H1 (cell line): ENCODE measurements at regions not wholly inside any gene's neighbourhood (a gene's known extent, or its start where the extent isn't known, plus 50 kb on each side); places are given as distances from the start of the nearest gene placed in this dataset.
A peak's percentile ranks its signal among the peaks of the same experiment; 100 is the strongest.

Source experiments
- CTCF ChIA-PET: fragments of 300-600 bp; sonication (Branson Sonifier 250); formaldehyde crosslinking; loops from one replicate; lab custom pipeline; 2021; ENCODE audit not compliant: partially characterized antibody; lab: Charles Lee
- POLR2A ChIA-PET: fragments of 300-600 bp; sonication (Branson Sonifier 250); formaldehyde crosslinking; loops from one replicate; lab custom pipeline; 2021; ENCODE audit warnings: inconsistent platforms; ENCODE audit not compliant: partially characterized antibody; lab: Charles Lee
- DNase-seq, 2 experiments: peaks; one replicate each; pipeline versions ENCODE4 v3.0.0 to v3.0.0-alpha.2; 2010 to 2022; ENCODE audit warnings: low spot score in 2 of 2, low read depth in 1 of 2, mixed read lengths in 1 of 2
- FAIRE-seq: peaks from 2 replicates; lab custom pipeline; 2011; peaks lifted over from hg19 to GRCh38; lab: Jason Lieb, UNC
- H2AFZ ChIP-seq: 2 replicates; pipeline ENCODE4 v1.8.1; 2012; ENCODE audit warnings: low read length, inconsistent platforms
- H2AK5ac ChIP-seq: 2 replicates; pipeline ENCODE4 v1.6.1; 2013; ENCODE audit warnings: low read depth, low read length
- H2BK120ac ChIP-seq: replicated peaks from 2 replicates; pipeline ENCODE3; 2013; ENCODE audit warnings: low read depth, low read length, inconsistent platforms
- H2BK12ac ChIP-seq: 2 replicates; pipeline ENCODE4 v1.6.1; 2013; ENCODE audit warnings: low read depth, low read length
- H2BK15ac ChIP-seq: 2 replicates; pipeline ENCODE4 v1.6.1; 2013; ENCODE audit warnings: low read length
- H2BK20ac ChIP-seq: 2 replicates; pipeline ENCODE4 v1.6.1; 2013; ENCODE audit warnings: low read length
- H2BK5ac ChIP-seq: 2 replicates; pipeline ENCODE4 v1.6.1; 2013; ENCODE audit warnings: low read depth, low read length
- H3K14ac ChIP-seq: 2 replicates; pipeline ENCODE4 v1.6.1; 2013; ENCODE audit warnings: inconsistent platforms; ENCODE audit not compliant: insufficient read length
- H3K18ac ChIP-seq: 2 replicates; pipeline ENCODE4 v1.6.1; 2013; ENCODE audit warnings: low read length; ENCODE audit errors: extremely low read depth
- H3K23ac ChIP-seq: 2 replicates; pipeline ENCODE4 v1.6.1; 2013; ENCODE audit warnings: inconsistent platforms; ENCODE audit not compliant: insufficient read length
- H3K23me2 ChIP-seq: 2 replicates; pipeline ENCODE4 v1.6.1; 2013; ENCODE audit warnings: low read depth, low read length
- H3K27ac ChIP-seq: 2 replicates; pipeline ENCODE4 v1.6.1; 2011; ENCODE audit warnings: low read depth, low read length, inconsistent platforms
- H3K27me3 ChIP-seq, 4 experiments: replicated peaks in 1 of 4; 1 replicate in 1 of 4; 2 replicates in 3 of 4; pipeline versions ENCODE4 v1.6.1 to v1.8.1; 2011 to 2013; ENCODE audit warnings: low read length in 3 of 4, mild to moderate bottlenecking in 3 of 4, inconsistent platforms in 2 of 4, mixed read lengths in 2 of 4, moderate library complexity in 1 of 4; ENCODE audit not compliant: control insufficient read depth in 3 of 4, insufficient read depth in 3 of 4; ENCODE audit errors: extremely low read depth in 1 of 4
- H3K36me3 ChIP-seq, 4 experiments: 2 replicates each; pipeline versions ENCODE4 v1.6.1 to v1.8.1; 2011 to 2013; ENCODE audit warnings: mild to moderate bottlenecking in 4 of 4, low read length in 3 of 4, moderate library complexity in 2 of 4, control low read depth in 1 of 4, inconsistent platforms in 1 of 4; ENCODE audit not compliant: insufficient read depth in 4 of 4, control insufficient read depth in 2 of 4
- H3K4ac ChIP-seq: replicated peaks from 2 replicates; pipeline ENCODE3; 2013; ENCODE audit warnings: low read length, low read depth, mixed read lengths, inconsistent platforms; ENCODE audit not compliant: insufficient read length
- H3K4me1 ChIP-seq, 4 experiments: replicated peaks in 1 of 4; 1 replicate in 1 of 4; 2 replicates in 3 of 4; pipeline versions ENCODE4 v1.6.1 to v1.8.1; 2011 to 2013; ENCODE audit warnings: low read length in 3 of 4, inconsistent platforms in 2 of 4, mixed read lengths in 1 of 4; ENCODE audit not compliant: insufficient read depth in 4 of 4, control insufficient read depth in 3 of 4
- H3K4me2 ChIP-seq, 2 experiments: 2 replicates each; pipeline versions ENCODE4 v1.6.1 to v1.8.1; 2011 to 2013; ENCODE audit warnings: low read depth in 2 of 2, low read length in 2 of 2, control low read depth in 1 of 2, inconsistent platforms in 1 of 2, mild to moderate bottlenecking in 1 of 2; ENCODE audit not compliant: insufficient read depth in 1 of 2
- H3K4me3 ChIP-seq, 4 experiments: fragments of 200-600, 300-600 bp in 1 of 4; sonication (generic), shearing (Covaris generic), sonication (Bioruptor Twin) in 1 of 4; 2 replicates each; pipeline versions ENCODE4 v1.5.1 to v1.8.1; 2011 to 2016; ENCODE audit warnings: low read length in 4 of 4, low read depth in 3 of 4, control low read depth in 2 of 4, inconsistent platforms in 2 of 4, mild to moderate bottlenecking in 2 of 4, mixed read lengths in 1 of 4, moderate library complexity in 1 of 4; ENCODE audit not compliant: insufficient read depth in 2 of 4; ENCODE audit errors: extremely low read depth in 1 of 4
- H3K56ac ChIP-seq: replicated peaks from 2 replicates; pipeline ENCODE3; 2013; ENCODE audit warnings: low read depth, mild to moderate bottlenecking, mixed read lengths, low read length, inconsistent platforms; ENCODE audit not compliant: insufficient read length
- H3K79me1 ChIP-seq: 2 replicates; pipeline ENCODE4 v1.6.1; 2013; ENCODE audit warnings: low read depth, low read length, control low read depth
- H3K79me2 ChIP-seq, 2 experiments: 2 replicates each; pipeline versions ENCODE4 v1.6.1 to v1.8.1; 2012 to 2013; ENCODE audit warnings: low read length in 2 of 2, mild to moderate bottlenecking in 2 of 2, inconsistent platforms in 1 of 2; ENCODE audit not compliant: insufficient read depth in 2 of 2, control insufficient read depth in 1 of 2
- H3K9ac ChIP-seq, 4 experiments: replicated peaks in 1 of 4; 1 replicate in 1 of 4; 2 replicates in 3 of 4; pipeline versions ENCODE4 v1.6.1 to v1.8.1; 2011 to 2013; ENCODE audit warnings: low read depth in 3 of 4, low read length in 3 of 4, control low read depth in 2 of 4, mild to moderate bottlenecking in 2 of 4, moderate library complexity in 2 of 4, inconsistent platforms in 1 of 4; ENCODE audit errors: extremely low read depth in 1 of 4
- H3K9me3 ChIP-seq, 2 experiments: 2 replicates each; pipeline versions ENCODE4 v1.6.1 to v1.8.1; 2012 to 2013; ENCODE audit warnings: mild to moderate bottlenecking in 2 of 2, moderate library complexity in 2 of 2, control low read depth in 1 of 2, inconsistent platforms in 1 of 2, low read depth in 1 of 2, low read length in 1 of 2, mixed read lengths in 1 of 2; ENCODE audit not compliant: insufficient read depth in 2 of 2
- H4K20me1 ChIP-seq, 2 experiments: replicated peaks in 1 of 2; 2 replicates each; pipeline versions ENCODE3 to v1.8.1; 2011 to 2013; ENCODE audit warnings: inconsistent platforms in 2 of 2, low read length in 2 of 2, mild to moderate bottlenecking in 1 of 2; ENCODE audit not compliant: insufficient read depth in 2 of 2, control insufficient read depth in 1 of 2
- H4K5ac ChIP-seq: 2 replicates; pipeline ENCODE4 v1.6.1; 2013; ENCODE audit warnings: low read length, low read depth, mixed read lengths, inconsistent platforms; ENCODE audit not compliant: insufficient read length
- H4K8ac ChIP-seq: 2 replicates; pipeline ENCODE4 v1.8.0; 2013; ENCODE audit warnings: mild to moderate bottlenecking, moderate library complexity, low read length, inconsistent platforms; ENCODE audit not compliant: insufficient read depth; ENCODE audit errors: extremely low read depth
- H4K91ac ChIP-seq: replicated peaks from 2 replicates; pipeline ENCODE3; 2013; ENCODE audit warnings: low read length, mixed read lengths, inconsistent platforms; ENCODE audit not compliant: insufficient read length
- ATF2 ChIP-seq: IDR thresholded peaks from 2 replicates; pipeline ENCODE4 v1.6.1; 2012; ENCODE audit warnings: low read length, inconsistent platforms
- ATF3 ChIP-seq: IDR thresholded peaks from 2 replicates; pipeline ENCODE4 v1.6.1; 2011; ENCODE audit warnings: low read depth, mild to moderate bottlenecking, low read length; ENCODE audit not compliant: insufficient read depth
- TBP ChIP-seq: IDR thresholded peaks from 2 replicates; pipeline ENCODE4 v1.6.1; 2011; ENCODE audit warnings: low read depth, low read length, improper control_type of control experiment
- WGBS, 2 experiments: shearing (Covaris generic) in 1 of 2; methylation state at CpG; one replicate each; pipeline versions ENCODE4 v1.1.6 to v1.1.7; 2013 to 2015; ENCODE audit warnings: low lambda C conversion rate in 2 of 2, mixed read lengths in 2 of 2, inconsistent platforms in 1 of 2, low coverage in 1 of 2, missing lambda C conversion rate in 1 of 2; ENCODE audit not compliant: insufficient replicate concordance in 2 of 2, insufficient coverage in 1 of 2, insufficient read length in 1 of 2; ENCODE audit errors: extremely low coverage in 1 of 2, missing lambda C conversion rate in 1 of 2; 5-methylcytosine and 5-hydroxymethylcytosine counted together

- Histone ChIP-seq H2BK15ac (no peak overlapping the region), H4K91ac (no peak overlapping the region), H2AFZ (peak overlapping the region; percentile 83; the same call in 1 of the 2 replicates), H2BK20ac (no peak overlapping the region), H4K5ac (no peak overlapping the region), H4K8ac (no peak overlapping the region; the same call in 1 of the 2 replicates), H2BK5ac (no peak overlapping the region), H2BK120ac (no peak overlapping the region), H4K20me1 (no peaks in the 10 kb centered on the region), H3K27me3 (no peaks in the 10 kb centered on the region), H3K79me2 (no peaks in the 10 kb centered on the region), H3K36me3 (no peaks in the 10 kb centered on the region), H3K4me3 (no peak overlapping the region), H3K56ac (no peak overlapping the region), H2AK5ac (no peak overlapping the region), H3K14ac (no peak overlapping the region), H3K9me3 (no peaks in the 10 kb centered on the region), H3K9ac (no peak overlapping the region), H3K18ac (no peak overlapping the region), H3K79me1 (no peaks in the 10 kb centered on the region), H3K23me2 (no peaks in the 10 kb centered on the region), H2BK12ac (no peak overlapping the region), H3K4ac (no peak overlapping the region), H3K4me1 (no peaks in the 10 kb centered on the region), H3K23ac (no peak overlapping the region), H3K27ac (no peak overlapping the region), H3K4me2 (no peak overlapping the region)
- DNase-seq (no peak), FAIRE-seq (no peak)
- ChIA-PET POLR2A (no interaction called here), CTCF (interaction anchor here (0.7 to 1.8 kb wide), 7 partner anchors 12 to 246 kb away, joined by 3 to 6 read pairs (median 3); no protein-coding TSS in a partner anchor)
- WGBS, 2 experiments, result 92% methylated on average over 1 of the region's 1 CpG; no CpG with 5 or more reads in 1 of the 2 experiments
- TF ChIP-seq ATF2, result no peak
- no peak for TF ChIP-seq ATF3
- no peak for TF ChIP-seq TBP
Observed at GRCh38 chr13:39119422-39119821, 81.2 kb downstream of the NHLRC3 start.
